Muscle layer of duodenum (tissue), 2 donors: ENCODE measurements at regions not wholly inside any gene's neighbourhood (a gene's known extent, or its start where the extent isn't known, plus 50 kb on each side); places are given as distances from the start of the nearest gene placed in this dataset.

Experiments
- H3K27ac ChIP-seq: one replicate; pipeline ENCODE4 v1.7.0; 2013; ENCODE audit warnings: mild to moderate bottlenecking, low read length
- H3K27me3 ChIP-seq: one replicate; pipeline ENCODE4 v1.7.0; 2013; ENCODE audit warnings: low read depth, mild to moderate bottlenecking, control low read depth, low read length
- H3K36me3 ChIP-seq, 2 donors: one replicate each; pipeline ENCODE4 v1.7.0; 2013; ENCODE audit warnings: low read length in 2 of 2, control low read depth in 1 of 2, mild to moderate bottlenecking in 1 of 2; ENCODE audit not compliant: insufficient read depth in 2 of 2, control insufficient read depth in 1 of 2
- H3K4me1 ChIP-seq, 2 donors: one replicate each; pipeline ENCODE4 v1.7.0; 2013; ENCODE audit warnings: low read length in 2 of 2, mild to moderate bottlenecking in 2 of 2, control low read depth in 1 of 2, moderate library complexity in 1 of 2; ENCODE audit not compliant: insufficient read depth in 2 of 2, control insufficient read depth in 1 of 2
- H3K4me3 ChIP-seq, 2 donors: one replicate each; pipeline ENCODE4 v1.7.0; 2013; ENCODE audit warnings: low read length in 2 of 2, low read depth in 1 of 2, mild to moderate bottlenecking in 1 of 2
- H3K9me3 ChIP-seq, 2 donors: one replicate each; pipeline ENCODE4 v1.7.0; 2013; ENCODE audit warnings: low read length in 2 of 2, control low read depth in 1 of 2, mild to moderate bottlenecking in 1 of 2; ENCODE audit not compliant: control insufficient read depth in 1 of 2
- donor health status: healthy.

DNA sequence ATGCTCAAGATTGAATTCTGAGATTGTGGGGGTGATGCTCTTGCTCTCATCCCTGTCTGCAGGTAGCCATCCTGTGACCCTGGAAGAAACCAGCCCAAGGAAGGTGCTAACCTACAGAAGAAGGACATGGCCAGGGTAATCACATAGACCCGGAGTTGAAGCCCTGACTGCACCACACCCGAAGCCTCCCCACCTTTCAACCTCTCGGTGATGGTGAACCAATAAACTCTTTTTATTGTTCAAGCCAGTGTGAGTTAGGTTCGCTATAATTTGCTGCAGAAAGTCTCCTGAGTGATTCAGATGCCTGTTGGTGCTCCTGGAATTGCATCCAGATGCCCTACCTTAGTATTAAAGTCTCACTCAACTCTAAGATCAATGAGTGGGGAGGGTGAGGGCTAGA is 163.6 kb downstream of the PLPP3 start:
- no peaks in the 10 kb centered on the region for H3K27me3 ChIP-seq

GRCh38 chr1:56415258-56415657 is 164.1 kb downstream of the PLPP3 start:
- no peaks in the 10 kb centered on the region for H3K4me1 ChIP-seq
- H3K36me3 ChIP-seq = no peaks in the 10 kb centered on the region
- H3K27me3 ChIP-seq = no peaks in the 10 kb centered on the region

More for the DNA sequence above, 163.6 kb downstream of the PLPP3 start:
- H3K27ac ChIP-seq = no peak overlapping the region
- no peaks in the 10 kb centered on the region for H3K4me1 ChIP-seq
- no peaks in the 10 kb centered on the region for H3K36me3 ChIP-seq
- no peak overlapping the region for H3K4me3 ChIP-seq
- no peaks in the 10 kb centered on the region for H3K9me3 ChIP-seq

DNA sequence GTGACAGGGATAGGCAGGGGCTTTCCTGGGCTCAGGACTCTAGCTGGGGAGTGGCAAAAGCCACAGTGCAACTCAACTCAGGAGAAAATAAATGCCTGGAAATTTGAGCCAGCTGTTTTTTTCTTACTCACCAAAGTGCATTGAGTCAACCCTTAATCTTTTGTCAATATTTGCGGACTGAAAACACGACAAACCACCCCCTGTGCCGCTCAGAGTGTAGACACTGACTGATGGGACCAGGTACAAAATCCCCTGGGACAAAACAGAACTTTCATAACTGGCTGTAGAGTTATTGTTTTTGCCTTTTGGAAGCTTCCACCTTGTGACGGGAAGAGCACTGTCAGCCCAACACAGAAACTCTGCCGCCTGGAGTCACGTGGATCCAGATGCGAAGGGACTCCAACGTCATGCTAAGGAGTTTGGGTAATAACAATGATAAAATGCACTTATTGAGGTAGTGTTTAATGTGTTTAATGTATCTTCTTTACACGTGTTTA is 164.6 kb downstream of the PLPP3 start:
- Histone ChIP-seq H3K36me3 (no peaks in the 10 kb centered on the region), H3K27ac (no peak overlapping the region), H3K27me3 (no peaks in the 10 kb centered on the region), H3K4me3 (no peak overlapping the region), H3K4me1 (no peaks in the 10 kb centered on the region), H3K9me3 (no peaks in the 10 kb centered on the region)

More at GRCh38 chr1:56415258-56415657, 164.1 kb downstream of the PLPP3 start:
- no peak overlapping the region for H3K27ac ChIP-seq
- H3K9me3 ChIP-seq = no peaks in the 10 kb centered on the region
- no peak overlapping the region for H3K4me3 ChIP-seq

DNA sequence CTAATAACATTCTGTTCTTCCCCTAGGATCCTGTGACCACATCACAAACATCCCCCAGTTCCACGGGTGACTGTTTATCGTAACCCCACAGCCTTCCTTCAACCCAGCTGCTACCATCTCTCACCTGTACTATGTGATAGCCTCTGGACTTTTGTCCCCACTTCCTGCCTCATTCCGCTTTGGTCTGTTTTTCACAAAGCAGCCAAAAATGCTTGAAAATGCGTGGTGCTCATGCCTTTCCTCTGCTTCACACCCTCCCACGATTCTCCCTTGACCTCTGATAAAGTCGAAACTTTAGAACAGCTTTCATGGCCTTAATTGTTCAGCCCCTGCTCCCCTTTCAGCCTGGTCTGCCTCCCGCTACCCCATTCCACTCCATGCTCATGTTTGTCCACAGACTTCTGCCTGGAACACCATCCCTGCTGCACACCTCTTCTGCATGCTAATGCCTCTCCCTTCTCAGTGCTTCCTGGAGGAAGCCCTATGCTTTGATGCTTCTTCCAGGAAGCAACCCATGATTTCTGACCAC is 165.6 kb downstream of the PLPP3 start:
- no peaks in the 10 kb centered on the region for H3K36me3 ChIP-seq
- no peaks in the 10 kb centered on the region for H3K27me3 ChIP-seq
- H3K27ac ChIP-seq = no peak overlapping the region
- H3K4me1 ChIP-seq = no peaks in the 10 kb centered on the region
- no peak overlapping the region for H3K4me3 ChIP-seq
- H3K9me3 ChIP-seq = no peaks in the 10 kb centered on the region

DNA sequence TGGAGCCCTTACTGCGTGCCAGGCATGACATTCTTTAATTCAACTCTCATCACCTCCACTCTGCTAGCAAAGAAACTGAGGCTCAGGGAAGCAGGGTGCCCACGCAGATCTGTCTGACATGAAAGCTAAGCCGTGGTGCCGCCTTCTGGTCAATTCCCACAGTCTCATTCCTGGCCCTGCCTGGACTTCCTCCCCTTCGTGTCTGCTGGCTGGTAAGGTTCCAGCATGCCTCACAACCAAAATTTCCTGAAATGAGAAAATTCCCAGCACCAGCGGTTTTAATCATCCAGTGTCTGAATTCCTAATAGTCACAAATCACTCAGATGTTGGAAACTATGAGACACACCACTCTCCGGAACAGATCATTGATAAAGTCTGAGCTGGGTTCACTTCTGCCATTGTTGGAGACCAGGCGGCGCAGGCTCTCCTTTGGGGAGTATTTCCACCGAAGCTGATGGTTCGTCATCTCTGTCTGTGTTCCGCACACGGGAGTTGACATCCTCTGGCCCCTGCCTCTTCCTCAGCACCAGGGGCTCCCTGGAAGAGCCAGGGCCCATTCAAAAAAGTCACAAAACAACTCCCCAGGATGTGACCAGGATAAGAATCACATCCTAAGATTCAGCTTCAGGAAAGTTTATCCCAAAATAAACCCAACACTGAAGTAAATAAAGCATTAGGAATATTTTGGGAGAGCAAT is 167.7 kb downstream of the PLPP3 start:
- H3K27me3 ChIP-seq = no peaks in the 10 kb centered on the region
- peak overlapping the region; percentile 27 for H3K27ac ChIP-seq
- no peak overlapping the region for H3K4me3 ChIP-seq
- H3K4me1 ChIP-seq = no peaks in the 10 kb centered on the region
- H3K9me3 ChIP-seq = no peaks in the 10 kb centered on the region
- H3K36me3 ChIP-seq = no peaks in the 10 kb centered on the region

DNA sequence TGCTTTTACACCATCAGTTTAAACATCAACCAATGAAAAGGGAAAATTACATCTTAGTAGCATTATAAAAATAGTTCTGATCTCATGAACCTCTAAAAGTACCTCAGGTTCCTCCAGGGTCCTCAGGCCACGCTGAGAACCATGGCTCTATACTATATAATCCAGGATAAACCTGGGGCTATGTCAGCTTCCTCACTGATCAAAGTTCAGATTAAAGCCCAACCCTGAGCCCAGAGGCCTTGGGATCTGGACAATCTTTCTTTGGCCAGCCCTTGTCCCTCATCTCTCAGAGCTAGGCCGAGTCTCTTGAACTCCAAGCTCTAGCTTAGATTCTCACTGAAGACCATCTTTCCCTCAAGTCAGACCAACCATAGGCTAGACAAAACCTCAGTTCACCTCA is 168.3 kb downstream of the PLPP3 start:
- Histone ChIP-seq H3K27ac (peak overlapping the region; percentile 6), H3K4me1 (no peaks in the 10 kb centered on the region), H3K9me3 (no peaks in the 10 kb centered on the region), H3K27me3 (no peaks in the 10 kb centered on the region), H3K36me3 (no peaks in the 10 kb centered on the region), H3K4me3 (no peak overlapping the region)

DNA sequence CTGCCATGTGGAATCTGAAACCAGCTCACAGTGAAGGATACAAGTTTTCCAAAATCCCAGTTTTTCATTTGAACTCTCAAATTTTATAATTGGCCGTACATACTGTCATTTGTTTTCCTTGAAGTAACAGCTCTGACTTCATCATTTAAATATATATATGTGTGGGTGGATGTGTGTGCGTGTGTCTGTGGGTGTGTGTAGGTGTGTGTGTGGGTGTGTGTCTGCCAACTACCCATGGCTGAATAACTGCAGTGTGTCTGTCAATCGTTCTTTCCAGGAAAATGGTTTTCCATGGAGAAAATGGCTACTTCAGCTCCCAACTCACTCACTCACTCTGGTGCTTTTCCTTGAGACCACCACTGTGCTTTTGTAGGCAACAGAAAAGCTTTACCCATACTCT is 169.0 kb downstream of the PLPP3 start:
- Histone ChIP-seq H3K9me3 (no peaks in the 10 kb centered on the region), H3K27ac (no peak overlapping the region), H3K27me3 (no peaks in the 10 kb centered on the region), H3K4me3 (no peak overlapping the region), H3K4me1 (no peaks in the 10 kb centered on the region), H3K36me3 (no peaks in the 10 kb centered on the region)

GRCh38 chr1:56409112-56409691 is 170.2 kb downstream of the PLPP3 start:
- Histone ChIP-seq H3K27ac (no peak overlapping the region), H3K9me3 (no peaks in the 10 kb centered on the region), H3K4me1 (no peaks in the 10 kb centered on the region), H3K36me3 (no peaks in the 10 kb centered on the region), H3K4me3 (no peak overlapping the region), H3K27me3 (no peaks in the 10 kb centered on the region)

GRCh38 chr1:56406821-56407220 is 172.5 kb downstream of the PLPP3 start:
- Histone ChIP-seq H3K4me3 (no peak overlapping the region), H3K9me3 (no peaks in the 10 kb centered on the region), H3K27me3 (no peaks in the 10 kb centered on the region), H3K36me3 (no peaks in the 10 kb centered on the region), H3K4me1 (no peaks in the 10 kb centered on the region), H3K27ac (no peak overlapping the region)

DNA sequence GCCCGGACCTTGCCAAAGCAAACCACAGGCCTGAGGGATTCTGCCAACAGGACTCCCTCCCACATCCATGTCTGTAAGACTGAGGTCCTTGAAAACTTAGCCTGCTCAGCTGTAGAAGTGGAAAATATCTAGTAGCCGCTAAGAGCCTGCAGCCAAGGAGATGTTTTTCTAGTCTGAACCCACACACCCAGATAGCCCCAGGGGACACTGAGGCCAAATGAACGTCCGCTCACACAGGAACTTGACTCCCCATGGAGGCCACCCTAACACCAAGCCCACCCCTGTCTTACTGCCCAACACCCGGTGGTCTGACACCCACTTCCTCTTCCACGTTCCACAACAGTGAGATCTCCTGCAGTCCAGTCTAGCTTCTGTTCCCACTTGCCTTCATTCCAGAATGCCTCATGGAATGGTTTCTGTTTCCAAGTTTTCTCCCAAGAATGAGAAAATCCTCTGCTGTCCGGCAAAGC is 174.8 kb downstream of the PLPP3 start:
- H3K27ac ChIP-seq = no peak overlapping the region

DNA sequence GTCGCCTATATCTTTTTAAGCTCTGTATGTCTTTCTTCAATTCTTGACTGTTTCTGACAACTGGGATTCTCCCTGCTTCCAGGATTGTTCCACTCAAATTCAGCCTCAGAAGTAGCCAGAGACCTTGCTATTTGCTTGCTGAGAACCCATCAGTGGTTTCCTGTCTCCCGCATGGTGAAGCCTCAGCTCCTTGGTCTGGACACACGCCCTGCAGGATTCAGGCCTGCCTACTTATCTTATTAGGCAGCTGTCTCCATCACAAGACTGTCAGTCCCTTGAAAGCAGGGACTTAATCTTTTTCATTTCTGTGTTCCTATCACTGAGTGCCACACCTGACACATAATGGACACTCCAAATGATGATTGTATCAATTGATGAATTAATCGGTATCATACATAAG is 175.3 kb downstream of the PLPP3 start:
- no peaks in the 10 kb centered on the region for H3K9me3 ChIP-seq
- H3K27ac ChIP-seq = no peak overlapping the region
- no peaks in the 10 kb centered on the region for H3K4me1 ChIP-seq

More for the DNA sequence above, 174.8 kb downstream of the PLPP3 start:
- no peak overlapping the region for H3K4me3 ChIP-seq
- H3K9me3 ChIP-seq = no peaks in the 10 kb centered on the region
- no peaks in the 10 kb centered on the region for H3K27me3 ChIP-seq
- H3K36me3 ChIP-seq = no peaks in the 10 kb centered on the region
- H3K4me1 ChIP-seq = no peaks in the 10 kb centered on the region

More for the DNA sequence above, 175.3 kb downstream of the PLPP3 start:
- Histone ChIP-seq H3K4me3 (no peak overlapping the region), H3K36me3 (no peaks in the 10 kb centered on the region), H3K27me3 (no peaks in the 10 kb centered on the region)
